LNCAP (cell line): ENCODE measurements at regions not wholly inside any gene's neighbourhood (a gene's known extent, or its start where the extent isn't known, plus 50 kb on each side); places are given as distances from the start of the nearest gene placed in this dataset.

Experiments
- TF ChIP-seq, protein P1 (sequence below): fragments of 450-650 bp; IDR thresholded peaks from 2 replicates; pipeline ENCODE4 v1.5.1; 2017; ENCODE audit warnings: mild to moderate bottlenecking

DNA sequence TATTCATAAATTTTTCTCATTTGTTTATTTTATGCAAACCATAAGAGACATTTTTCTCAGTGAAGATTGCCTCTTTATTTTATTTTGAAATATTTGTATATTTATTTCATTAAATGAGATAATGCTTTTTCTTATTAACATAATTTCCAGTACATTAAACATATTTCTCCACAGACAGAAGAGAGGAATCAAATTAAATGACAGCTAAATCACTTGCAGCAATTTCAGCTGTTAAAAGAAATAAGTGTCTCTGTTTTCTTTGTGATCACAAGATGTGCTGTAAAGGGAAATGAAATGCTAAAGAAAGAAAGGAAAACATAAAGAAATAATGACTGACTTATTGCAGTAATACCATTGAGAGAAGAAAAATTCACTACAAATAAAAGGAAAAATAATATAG is 414.0 kb upstream of the FANCL start:
- TF ChIP-seq, protein P1, sequence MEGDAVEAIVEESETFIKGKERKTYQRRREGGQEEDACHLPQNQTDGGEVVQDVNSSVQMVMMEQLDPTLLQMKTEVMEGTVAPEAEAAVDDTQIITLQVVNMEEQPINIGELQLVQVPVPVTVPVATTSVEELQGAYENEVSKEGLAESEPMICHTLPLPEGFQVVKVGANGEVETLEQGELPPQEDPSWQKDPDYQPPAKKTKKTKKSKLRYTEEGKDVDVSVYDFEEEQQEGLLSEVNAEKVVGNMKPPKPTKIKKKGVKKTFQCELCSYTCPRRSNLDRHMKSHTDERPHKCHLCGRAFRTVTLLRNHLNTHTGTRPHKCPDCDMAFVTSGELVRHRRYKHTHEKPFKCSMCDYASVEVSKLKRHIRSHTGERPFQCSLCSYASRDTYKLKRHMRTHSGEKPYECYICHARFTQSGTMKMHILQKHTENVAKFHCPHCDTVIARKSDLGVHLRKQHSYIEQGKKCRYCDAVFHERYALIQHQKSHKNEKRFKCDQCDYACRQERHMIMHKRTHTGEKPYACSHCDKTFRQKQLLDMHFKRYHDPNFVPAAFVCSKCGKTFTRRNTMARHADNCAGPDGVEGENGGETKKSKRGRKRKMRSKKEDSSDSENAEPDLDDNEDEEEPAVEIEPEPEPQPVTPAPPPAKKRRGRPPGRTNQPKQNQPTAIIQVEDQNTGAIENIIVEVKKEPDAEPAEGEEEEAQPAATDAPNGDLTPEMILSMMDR, result no peak

DNA sequence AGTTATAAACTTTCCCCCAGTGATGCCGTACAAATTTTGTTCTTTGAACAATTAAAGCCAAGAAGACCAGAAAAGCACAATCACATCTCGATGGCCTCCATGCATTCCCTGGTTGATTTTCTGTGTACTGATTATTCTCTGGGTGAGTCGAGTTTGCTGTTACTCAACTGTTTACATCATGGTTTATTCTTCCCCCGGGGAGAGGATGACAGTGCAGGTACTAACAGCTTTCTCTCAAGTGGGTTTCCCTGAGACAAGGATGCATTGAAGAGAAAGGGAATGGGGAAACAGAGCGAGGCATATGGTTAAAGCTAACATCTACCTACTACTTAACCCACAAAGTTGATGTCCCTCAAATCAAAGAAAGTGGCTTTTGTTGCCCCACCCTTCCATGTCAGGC is 410.8 kb upstream of the FANCL start:
- TF ChIP-seq, protein P1, result no peak

- TF ChIP-seq, protein P1, result no peak
These were observed 409.7 kb upstream of the FANCL start for GRCh38 chr2:58650781-58651180.

- TF ChIP-seq, protein P1, result no peak
These were observed 408.6 kb upstream of the FANCL start for GRCh38 chr2:58649756-58650155.

- TF ChIP-seq, protein P1, result no peak
These were observed 403.9 kb upstream of the FANCL start for GRCh38 chr2:58645017-58645416.

DNA sequence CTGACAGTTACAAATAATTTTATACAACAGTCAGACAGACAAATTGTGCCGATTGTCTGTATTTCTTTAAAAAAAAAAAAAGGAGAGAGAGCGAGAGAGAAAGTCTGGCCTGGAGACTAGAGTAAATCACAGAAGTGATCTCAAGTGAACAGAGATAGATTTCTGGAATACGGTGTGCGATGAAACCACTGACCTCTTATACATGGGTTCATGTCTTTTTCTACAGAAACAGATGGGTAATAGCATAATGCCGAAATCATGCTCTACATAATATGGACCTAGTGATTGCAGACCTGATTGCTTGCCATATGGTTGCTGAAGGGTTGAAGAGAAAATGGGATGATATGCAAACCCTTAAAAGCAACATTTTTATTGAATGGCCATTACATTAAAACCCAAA is 403.3 kb upstream of the FANCL start:
- TF ChIP-seq, protein P1, result no peak

DNA sequence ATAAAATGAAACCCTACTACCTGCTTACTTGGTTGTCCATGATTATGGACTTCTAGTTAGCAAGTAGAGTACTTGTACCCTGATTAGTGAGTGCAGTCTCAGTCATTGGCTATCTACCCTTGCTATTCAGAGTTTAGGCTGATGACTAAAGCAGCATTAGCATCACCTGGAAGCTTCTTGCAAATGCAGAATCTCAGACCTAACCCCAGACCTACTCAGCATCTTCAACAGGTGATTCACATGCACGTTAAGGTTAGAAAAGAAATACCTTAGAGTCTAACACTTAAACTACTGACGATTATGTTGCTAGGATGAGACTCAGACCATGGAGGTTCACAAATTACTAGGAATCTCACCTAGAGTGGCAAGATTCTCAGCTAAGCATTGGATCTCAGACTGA is 399.9 kb upstream of the FANCL start:
- TF ChIP-seq, protein P1, result no peak

DNA sequence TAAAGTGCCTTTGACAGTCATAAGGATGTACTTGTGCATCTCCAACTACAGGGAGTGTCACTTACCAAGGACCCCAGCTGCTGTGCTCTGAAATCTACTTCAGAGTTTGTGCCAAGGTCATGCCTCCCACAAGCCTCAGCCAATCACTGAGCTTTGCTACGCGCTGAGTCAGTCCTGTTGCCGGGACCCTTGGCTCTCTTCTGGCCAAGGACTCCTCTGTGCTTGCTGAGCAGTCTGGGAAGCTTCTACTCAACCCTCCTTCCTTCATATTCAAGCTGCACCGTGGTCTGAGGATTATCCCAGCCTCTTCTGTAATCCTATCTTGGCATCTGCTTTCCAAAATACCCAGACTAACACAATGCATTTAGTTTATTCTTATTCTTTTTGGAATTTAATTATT is 398.9 kb upstream of the FANCL start:
- TF ChIP-seq, protein P1, result no peak
